Right ventricle myocardium superior (tissue), 1 donor: ENCODE measurements at regions not wholly inside any gene's neighbourhood (a gene's known extent, or its start where the extent isn't known, plus 50 kb on each side); places are given as distances from the start of the nearest gene placed in this dataset.
"Not testable (repeated sequence)": the region's sequence is repeated elsewhere in the genome, so short reads cannot be mapped to it uniquely, and the experiment has no call there.

Source experiments
- ATAC-seq: fragments of 200-7000 bp; cut with Tn5 transposase; one replicate; pipeline ENCODE4 v1.9.1; 2020; ENCODE audit warnings: mild to moderate bottlenecking; ENCODE audit not compliant: poor library complexity
- DNase-seq: peaks from one replicate; pipeline ENCODE4 v3.0.0-alpha.2; 2020
- intact Hi-C: fragments of 100-400 bp; cut with DNase I; formaldehyde crosslinking; loops from one replicate; pipeline ENCODE4 v1.11.2; 2022
- donor health status: DM: no; HTN: yes; CAD: no; lungs with severe emphysema.

DNA sequence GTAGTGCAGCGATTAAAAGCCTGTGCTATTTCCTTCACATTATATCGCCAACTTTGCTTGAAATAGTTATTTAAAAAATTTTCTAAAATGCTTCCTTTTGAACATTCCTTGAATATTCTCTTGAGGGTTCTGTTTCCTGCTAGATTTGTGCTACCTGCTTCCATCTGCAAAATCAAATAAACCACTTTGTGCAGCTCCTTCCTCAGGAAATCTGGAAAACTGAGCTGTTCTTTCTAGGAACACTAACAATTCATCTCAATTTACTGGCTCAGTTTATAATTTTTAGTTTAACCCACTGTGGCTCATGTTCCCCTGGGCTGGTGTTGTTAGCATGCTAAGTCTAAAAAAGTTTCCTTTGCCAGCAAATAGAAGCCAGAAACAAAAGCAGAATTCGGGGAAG is 88.1 kb upstream of the LCORL start:
- ATAC-seq, result no peak
- DNase-seq, result no peak
- intact Hi-C loops, result no loop called here

- intact Hi-C loops, ATAC-seq: not testable (repeated sequence)
Measured at GRCh38 chr4:18107848-18108528, 86.4 kb upstream of the LCORL start.

GRCh38 chr4:18106620-18107019 is 85.1 kb upstream of the LCORL start:
- intact Hi-C loops, result no loop called here
- DNase-seq (no peak), ATAC-seq (no peak)

More at GRCh38 chr4:18107848-18108528, 86.4 kb upstream of the LCORL start:
- DNase-seq, result not testable (repeated sequence)

DNA sequence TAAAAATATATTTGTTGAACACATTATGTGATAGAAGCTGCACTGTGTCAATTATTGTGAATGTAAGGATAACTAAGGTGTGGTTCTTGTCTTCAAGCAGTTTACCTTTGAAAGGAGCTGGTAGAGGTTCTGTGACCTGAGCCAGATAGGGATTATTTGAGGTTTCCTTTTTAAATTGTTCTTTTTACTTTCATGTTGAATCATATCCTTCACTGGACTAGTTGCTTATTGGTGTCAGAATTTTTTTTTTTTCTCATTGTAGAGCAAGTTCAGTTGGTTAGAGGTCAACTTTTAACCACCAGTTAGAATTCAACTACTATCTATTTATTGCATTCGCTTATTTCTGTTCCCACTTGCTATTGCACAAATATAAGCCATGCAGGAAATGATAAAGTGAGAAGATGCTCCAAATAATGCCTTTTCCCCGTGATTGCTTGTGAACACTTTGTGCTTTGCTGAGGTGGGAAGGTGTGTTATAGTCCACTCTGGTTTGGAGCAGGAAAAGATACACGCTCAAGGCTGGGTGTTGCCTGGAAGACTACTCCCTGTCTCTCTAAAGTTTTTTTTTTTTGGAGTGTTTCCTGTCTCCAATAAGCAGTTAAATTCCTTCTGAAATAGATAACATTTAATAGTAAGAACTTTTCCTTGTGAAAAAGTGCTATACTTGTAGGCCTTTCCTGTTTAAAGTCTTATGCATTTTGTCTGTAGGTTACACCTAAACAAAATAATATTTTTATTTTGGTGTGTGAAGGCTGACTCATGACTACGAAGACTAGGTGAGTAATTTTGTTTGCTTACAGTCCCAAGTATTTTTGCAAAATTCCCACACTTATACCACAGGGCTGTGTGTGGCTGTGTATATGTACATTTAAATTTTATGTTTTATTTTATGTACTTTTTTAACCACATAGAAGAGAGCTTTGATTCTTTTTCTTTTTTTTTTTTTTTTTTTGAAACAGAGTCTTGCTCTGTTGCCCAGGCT is 83.8 kb upstream of the LCORL start:
- DNase-seq (no peak), ATAC-seq (no peak)
- intact Hi-C loops, result no loop called here

DNA sequence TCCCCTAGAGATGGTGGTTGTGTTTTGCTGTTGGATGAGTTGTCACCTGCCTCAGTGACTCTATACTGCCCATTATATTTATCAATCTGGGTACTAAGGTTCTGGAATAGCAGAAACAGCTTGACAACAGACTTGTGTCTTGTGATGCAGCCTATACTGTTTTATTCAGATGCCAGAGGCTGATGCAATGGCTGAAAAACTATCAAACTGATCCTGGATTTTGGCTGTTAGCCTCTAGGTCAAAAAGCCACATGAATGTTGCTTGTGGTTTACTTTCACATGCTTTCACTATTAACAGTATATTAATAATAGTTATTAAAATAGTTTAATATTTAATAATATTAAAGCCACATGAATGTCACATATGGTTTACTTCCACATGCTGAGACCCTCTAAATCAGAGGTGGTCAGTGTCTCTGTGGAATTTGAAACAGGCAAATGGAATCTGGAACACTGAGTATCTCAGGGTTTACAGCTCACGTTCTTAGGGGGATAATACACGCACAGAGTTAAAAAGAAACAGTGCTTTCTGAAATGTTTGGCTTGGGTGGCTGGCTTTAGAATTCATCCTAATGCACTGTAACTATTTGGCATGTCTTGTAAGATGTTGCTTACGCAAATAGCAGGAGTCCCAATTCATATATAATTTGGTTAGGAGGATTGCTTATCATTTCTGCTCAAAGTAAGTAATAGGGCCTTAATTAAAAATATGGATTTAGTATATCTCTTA is 82.5 kb upstream of the LCORL start:
- no peak for ATAC-seq
- DNase-seq, result no peak
- intact Hi-C loops, result no loop called here

- no peak for DNase-seq
- intact Hi-C loops, result no loop called here
- ATAC-seq, result no peak
Measured at GRCh38 chr4:18100657-18101056, 79.1 kb upstream of the LCORL start.

DNA sequence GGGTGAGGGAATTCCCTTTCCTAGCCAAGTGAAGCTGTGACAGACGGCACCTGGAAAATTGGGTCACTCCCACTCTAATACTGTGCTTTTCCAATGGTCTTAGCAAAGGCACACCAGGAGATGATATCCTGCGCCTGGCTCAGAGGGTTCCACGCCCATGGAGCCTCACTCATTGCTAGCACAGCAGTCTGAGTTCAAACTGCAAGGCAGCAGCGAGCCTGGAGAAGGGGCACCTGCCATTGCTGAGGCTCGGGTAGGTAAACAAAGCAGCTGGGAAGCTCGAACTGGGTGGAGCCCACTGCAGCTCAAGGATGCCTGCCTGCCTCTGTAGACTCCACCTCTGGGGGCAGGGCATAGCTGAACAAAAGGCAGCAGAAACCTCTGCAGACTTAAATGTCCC is 68.9 kb upstream of the LCORL start:
- intact Hi-C loops, DNase-seq, ATAC-seq: not testable (repeated sequence)

GRCh38 chr4:18082236-18082635 is 60.7 kb upstream of the LCORL start:
- DNase-seq, result no peak
- intact Hi-C loops, result no loop called here
- no peak for ATAC-seq

DNA sequence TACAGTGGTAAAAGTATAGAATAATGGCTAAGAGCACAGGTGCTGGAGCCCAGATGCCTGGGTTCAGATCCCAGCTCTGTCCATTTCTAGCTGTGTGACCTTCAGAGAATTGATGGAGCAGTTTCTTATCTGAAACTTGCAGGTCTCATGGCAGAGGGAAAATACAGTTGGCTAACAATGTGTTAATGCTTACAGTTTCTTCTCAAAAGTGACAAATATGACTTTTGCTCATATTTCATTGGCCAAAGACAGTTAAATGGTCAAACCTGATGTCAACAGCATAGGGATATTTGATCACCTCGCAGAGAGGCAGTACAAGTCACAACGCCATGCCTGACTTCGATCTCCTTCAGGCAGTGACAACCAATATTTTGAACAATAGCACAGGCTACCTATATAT is 60.2 kb upstream of the LCORL start:
- ATAC-seq (no peak), DNase-seq (no peak)
- intact Hi-C loops, result no loop called here

GRCh38 chr4:18077808-18078207 is 56.3 kb upstream of the LCORL start:
- intact Hi-C loops, result no loop called here
- DNase-seq (no peak), ATAC-seq (no peak)

- ATAC-seq, result no peak
- intact Hi-C loops, result no loop called here
- peak; percentile 54 for DNase-seq
Measured at GRCh38 chr4:18075823-18076433, 54.4 kb upstream of the LCORL start.

DNA sequence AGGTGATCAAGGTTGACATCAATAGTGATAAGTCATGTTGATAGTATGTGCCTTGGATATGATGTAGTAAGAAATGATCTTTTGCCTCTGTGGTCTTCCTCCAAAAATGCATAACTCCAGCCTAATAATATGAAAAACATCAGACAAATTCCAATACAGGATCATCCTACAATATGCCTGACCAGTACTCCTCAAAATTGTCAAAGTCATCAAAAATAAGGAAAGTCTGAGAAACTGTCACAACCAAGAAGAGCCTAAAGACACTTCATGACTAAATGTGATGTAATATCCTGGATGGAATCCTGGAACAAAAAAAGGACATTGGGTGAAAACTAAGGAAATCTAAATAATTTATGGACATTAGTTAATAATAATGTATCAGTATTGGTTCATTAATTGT is 50.3 kb upstream of the LCORL start:
- DNase-seq (no peak), ATAC-seq (no peak)
- intact Hi-C loops, result no loop called here
